Activated CD8-positive, alpha-beta memory T cell treated with anti-CD3 and anti-CD28 coated beads for 24 hours (primary cell): ENCODE measurements at regions not wholly inside any gene's neighbourhood (a gene's known extent, or its start where the extent isn't known, plus 50 kb on each side); places are given as distances from the start of the nearest gene placed in this dataset.
"Not testable (repeated sequence)": the region's sequence is repeated elsewhere in the genome, so short reads cannot be mapped to it uniquely, and the experiment has no call there.

ENCODE experiments used
- DNase-seq: peaks from one replicate; pipeline ENCODE4 v3.0.0-alpha.2; 2020

DNA sequence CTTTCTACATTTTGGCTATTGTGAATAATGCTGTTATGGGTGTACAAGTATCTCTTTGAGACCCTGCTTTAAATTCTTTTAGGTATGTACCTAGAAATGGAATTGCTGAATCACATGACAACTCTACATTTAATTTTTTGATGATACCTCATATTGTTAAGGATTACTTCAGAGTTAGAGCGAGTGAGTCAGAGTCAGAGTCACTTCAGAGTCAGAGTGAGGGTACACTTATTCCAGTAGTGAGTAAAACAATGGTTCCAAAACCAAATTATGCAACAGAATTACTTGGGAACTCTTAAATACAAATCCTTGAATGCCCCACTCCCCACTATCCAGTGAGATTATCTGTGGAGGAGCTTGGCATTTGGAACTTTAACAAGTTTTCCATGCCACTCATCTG lies 50.3 kb upstream of the SNRK start:
- no peak for DNase-seq

DNA sequence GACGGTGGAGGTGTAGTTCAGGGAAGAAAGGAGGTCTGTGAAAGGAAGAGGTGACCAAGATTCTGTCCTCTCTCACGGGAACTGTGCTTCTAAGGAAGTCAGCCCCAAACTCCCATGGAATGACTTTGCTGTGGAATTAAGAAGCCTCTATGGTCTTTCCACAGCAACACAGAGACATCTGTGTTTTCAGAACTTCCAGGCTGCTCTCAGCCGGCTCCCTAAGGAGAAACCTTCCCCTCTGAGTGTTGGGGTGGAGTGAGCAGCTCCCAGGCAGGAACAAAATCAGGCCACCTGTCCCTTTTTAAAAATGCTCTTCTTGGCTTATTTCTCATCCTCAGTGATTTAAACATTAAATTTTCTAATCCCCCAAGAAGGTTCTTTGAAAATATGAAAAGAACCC lies 53.3 kb upstream of the SNRK start:
- no peak for DNase-seq

DNA sequence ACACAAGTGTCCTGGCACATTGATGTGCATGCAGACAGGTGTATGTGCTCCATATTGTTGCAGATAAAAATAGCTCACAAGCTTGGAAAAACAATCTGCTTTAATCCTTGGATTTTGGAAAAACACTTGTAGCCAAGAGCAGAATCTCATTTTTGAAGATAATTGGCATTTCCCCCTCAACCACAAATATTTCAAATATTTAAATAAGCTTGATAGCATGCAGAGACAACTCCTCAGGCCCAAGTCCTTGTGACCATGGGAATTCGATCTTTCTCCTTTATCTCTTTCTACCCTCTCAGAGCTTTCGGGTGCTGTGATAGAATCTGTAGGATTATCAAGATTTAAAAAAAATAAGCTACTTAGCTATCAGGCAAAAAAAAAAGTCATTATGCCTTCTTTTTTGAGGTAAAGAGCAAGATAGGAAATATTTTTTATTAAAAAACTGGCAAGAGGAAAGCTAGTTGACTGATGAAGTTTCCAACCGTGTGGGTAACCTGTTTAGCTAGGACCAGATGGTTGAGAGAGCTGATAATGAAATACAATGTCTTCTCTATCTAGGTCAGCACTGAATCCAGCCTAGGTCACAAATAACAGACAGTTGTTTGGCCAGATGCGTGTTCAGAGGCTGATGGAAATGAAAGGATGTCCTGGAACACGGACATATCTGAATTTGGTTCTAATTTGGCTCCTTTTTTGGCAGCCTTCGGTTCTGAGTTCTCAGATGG lies 54.9 kb upstream of the SNRK start:
- DNase-seq: no peak

DNA sequence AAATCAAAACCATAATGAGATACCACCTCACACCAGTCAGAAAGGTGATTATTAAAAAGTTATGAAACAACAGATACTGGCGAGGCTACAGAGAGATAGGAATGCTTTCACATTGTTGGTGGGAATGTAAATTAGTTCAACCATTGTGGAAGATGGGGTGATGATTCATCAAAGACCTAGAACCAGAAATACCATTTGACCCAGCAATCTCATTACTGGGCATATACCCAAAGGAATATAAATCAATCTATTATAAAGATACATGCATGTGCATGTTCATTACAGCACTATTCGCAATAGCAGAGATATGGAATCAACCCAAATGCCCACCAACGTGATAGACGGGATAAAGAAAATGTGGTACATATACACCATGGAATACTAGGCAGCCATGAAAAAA lies 56.5 kb upstream of the SNRK start:
- not testable (repeated sequence) for DNase-seq

DNA sequence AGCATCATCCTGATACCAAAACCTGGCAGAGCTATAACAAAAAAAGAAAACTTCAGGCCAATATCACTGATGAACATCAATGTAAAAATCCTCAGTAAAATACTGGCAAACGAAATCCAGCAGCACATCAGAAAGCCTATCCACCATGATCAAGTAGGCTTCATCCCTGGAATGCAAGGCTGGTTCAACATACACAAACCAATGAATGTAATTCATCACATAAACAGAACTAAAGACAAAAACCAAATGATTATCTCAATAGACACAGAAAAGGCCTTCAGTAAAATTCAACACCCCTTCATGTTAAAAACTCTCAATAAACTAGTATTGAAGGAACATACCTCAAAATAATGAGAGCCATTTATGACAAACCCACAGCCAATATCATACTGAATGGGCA lies 58.7 kb upstream of the SNRK start:
- DNase-seq: not testable (repeated sequence)

DNA sequence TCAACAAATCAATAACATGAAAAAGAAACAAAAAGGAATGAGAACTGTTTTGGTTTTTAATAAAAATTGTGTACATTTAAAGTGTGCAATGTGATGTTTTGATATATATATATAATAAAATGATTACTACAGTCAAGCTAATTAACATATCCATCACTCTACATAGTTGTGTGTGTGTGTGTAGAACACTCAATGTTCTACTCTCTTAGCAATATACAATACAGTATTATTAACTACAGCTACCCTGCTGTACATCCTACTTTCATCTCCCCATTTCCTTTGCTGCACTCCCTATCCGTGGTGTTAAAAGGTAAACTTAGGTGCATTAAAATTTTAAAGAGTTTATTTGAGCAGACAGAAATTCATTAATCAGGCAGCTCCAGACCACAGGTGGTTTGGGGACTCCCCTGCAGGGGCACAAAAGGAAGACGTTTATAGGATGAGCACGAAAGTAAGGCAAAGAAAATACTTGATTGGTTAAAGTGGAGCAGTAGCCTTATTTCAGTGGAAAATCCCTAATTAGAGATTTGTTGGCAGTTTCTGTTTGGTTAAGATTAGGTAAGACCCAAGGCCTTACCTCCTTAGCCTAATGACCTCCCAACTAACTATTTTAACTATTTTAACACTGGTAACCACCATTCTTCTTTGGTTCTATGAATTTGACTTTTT lies 61.8 kb upstream of the SNRK start:
- no peak for DNase-seq

DNA sequence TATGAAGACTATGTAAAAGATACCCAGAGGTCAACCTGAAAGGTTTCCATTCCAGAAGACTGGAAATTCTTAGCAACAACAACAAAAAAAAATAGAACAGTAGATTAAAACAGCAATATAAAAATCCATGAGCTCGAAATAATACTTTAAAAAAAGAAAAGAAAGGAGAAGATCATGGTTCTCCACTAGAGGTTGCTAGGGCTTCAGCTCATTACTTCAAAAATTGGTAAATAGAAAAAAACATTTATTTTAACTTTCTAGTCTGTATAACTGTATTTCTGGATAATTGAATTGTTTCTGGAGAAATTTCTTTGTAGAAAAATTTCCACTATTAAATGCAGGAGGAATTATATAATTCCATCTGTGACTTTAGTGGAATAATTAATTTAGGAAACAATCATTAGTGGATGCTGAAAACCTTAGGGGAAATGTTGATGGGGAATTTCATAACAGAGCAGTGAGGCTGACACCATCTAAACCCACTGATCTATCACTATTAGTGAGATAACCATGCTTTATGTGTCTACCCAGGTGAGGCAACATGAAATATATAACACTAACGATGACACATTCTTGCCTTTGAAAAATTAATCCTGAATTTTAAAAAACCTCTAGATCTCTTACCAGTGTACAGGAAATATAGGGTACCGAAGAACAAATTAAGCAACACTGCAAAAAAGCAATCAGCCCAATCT lies 62.5 kb upstream of the SNRK start:
- DNase-seq: no peak

DNA sequence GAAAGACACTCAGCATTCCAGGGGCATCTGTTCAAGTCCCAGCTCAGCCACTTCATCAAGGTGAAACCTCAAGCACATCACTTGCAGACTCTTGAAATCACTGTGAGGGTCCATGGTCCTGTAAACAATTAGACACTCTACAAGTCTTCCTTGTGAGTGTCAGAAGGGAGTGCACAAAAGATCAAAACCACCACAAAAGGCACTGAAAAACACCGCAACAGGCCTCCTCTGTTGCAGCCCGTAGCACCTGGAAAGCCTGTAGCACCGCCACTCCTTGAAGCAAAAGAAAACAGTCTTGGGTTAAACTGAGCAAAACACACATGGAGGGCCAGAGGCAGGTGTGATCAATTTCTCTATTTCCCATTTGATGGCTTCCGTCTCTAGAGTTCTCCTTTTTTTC lies 63.8 kb upstream of the SNRK start:
- no peak for DNase-seq

DNA sequence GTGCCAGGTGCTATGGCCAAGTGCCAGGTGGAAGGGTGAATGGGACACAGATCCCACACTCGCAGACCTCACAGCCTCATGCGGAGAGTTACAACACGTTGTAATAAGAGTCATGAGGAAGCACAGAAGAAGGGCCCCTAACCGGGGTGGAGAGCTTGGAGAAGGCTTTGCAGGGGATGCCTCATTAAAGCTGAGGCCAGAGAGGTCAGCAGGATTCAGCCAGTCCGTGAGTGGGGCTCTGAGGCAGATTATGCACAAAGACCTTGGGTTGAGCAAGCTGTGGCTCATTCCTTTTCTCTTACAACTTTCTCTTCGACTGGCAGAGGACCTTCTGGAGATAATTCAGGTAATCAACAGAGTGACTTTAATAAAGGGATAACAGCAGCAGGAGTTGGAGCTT lies 65.3 kb upstream of the SNRK start:
- no peak for DNase-seq

DNA sequence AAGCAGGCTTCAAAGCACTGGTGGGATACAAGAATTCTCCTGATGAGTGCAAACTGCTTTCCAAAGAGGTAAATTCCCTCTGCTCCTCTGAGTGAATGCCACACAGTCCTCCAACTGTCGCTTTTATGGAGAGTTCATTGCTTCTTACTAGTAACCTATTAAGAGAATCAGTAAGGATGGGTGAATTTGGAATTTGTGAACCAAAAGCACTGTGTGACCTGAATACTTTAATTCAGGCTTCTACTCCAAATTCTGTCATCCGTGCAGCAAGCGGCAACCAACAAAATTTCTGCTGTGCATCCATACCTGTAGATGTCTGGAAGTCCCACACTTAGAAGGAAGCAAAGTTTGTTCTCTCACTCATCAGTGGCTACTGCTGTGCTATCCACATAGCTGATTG lies 66.7 kb upstream of the SNRK start:
- no peak for DNase-seq

DNA sequence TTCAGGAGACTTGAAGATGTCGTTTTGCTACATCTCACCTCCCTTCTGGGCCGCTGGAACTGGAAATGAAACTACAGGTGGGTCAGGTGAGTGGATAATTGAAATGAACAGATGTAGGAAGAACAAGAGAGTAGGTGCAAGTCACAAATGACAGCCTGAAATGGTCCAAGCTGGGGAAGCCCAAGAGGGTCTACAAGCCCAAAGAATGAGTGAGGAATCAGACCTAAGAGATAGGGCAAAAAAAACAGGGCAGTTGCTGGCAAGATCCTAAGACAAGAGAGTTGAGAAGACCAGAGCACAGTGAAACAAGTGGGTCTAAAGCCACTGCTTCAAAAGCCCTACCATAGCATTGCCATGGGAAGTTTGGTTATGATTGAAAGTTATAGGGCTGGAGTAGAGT lies 67.4 kb upstream of the SNRK start:
- DNase-seq: no peak

DNA sequence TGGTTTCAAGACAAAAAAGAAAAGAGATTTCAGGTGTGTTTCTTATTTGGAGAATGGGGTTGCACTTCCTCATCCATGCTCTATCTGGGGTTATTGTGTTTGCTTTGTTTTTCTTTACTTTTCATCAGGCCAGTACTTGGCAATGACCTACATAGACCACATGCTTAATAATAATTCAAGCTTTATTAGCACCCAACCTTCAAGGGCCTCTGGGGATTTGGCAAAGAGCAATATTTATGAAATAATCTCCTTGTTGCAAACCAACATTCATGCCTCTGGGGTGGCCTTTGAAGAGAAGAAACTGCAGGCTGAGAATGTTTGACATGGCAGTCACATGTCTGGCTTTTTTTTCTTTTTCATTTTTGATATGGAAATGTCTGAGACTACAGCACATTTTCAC lies 68.2 kb upstream of the SNRK start:
- DNase-seq: no peak

DNA sequence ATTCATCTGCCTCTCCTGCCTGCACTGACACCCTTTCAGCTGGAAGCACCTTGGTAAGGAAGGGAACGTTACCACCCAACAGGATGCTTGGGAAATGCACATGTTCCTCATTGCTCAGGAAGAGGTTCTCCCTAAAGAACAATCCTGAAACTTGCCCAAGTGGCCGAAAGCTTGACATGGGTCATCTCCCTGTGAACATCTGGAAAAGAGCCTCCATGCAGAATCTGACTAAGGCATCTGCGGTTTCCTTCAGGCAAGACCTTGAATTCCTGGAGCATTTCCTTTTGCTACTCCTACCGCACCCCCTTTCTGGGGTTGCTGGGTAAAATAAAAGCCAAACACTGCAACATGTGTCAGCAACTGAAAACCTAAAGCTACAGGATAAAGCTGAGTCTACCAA lies 68.7 kb upstream of the SNRK start:
- DNase-seq: no peak

DNA sequence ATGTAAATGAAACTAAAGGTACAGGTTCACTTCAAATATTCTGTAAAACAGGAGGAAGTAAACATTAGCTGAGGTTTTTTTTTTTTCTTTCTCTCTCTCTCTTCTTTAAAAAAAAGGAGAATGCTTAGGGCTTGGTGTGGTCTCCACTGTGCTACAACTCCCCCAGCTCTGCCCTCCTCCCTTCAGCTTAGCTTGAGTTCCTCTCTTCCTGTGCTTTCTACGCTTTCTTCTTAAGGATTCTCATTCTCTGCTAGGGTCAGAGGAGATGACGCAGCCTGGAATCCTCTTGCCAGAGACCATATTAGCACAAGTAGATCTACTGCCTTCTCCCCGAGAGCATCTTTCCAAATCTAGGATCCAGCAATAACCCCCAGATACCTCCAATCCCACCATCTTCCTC lies 69.1 kb upstream of the SNRK start:
- DNase-seq: no peak

DNA sequence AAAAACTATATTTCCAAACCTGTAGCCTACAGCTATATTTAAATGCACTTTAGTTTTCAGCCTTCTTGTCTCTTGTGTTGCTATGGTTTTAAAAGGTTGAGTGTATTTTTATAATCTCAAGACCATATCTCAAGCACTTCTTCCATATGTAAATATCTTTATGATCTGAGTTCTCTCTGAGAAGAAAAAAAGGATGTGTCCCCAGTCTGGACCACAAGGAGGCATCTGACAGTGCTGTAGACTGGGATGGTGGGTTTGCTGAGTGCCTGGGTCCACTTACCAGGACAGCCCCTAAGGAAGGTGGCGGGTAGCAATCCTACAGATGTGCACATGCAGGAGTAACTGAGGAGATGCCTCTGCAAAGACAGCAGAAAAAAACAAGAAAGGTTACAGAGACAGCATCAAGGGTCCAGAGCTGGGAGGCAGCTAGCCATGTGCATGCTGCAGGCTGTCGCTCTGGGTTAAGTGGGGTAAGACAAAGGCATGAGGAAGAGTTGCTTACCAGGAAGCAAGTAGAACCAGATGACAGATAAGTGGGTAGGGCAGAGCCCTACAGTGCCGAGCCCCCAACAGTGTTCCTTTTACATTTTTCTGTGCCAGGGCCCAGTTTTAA lies 70.6 kb upstream of the SNRK start:
- no peak for DNase-seq

DNA sequence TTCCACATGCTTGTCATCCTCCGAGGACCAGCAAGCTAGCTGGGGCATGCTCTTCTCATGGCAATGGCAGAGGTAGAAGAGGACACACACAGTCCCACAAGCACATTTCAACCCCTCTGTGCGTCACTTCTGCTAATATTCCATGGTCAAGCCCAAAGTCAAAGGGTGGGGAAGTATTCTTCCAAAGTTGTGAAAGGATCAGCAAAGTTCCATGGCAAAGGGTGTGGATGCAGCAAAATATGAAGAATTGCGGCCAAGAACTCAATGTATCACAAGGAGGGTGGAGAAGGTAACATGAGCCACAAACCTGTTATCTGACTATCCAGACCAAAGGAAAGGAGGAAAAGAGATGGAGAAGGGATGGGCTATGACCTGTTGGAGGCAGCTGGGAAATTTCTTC lies 71.2 kb upstream of the SNRK start:
- no peak for DNase-seq

DNA sequence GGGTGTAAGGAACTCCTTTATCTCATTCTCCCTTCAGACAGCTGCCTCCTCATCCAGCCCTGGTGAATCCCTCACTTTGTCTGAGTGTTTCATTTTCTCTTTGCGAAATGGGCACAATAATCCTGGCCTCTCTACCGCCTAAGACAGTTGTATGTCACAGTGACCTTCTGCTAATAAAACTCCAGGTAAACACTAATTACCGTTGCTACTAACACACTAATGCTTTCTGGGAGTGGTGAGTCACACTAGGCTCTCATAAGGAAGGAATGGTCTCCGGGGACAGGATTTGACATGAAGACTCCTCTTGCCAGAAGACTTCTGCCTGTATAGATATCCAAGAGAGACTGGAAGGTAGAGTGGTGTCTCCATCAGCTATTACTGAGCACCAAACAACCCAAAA lies 71.7 kb upstream of the SNRK start:
- DNase-seq: no peak

DNA sequence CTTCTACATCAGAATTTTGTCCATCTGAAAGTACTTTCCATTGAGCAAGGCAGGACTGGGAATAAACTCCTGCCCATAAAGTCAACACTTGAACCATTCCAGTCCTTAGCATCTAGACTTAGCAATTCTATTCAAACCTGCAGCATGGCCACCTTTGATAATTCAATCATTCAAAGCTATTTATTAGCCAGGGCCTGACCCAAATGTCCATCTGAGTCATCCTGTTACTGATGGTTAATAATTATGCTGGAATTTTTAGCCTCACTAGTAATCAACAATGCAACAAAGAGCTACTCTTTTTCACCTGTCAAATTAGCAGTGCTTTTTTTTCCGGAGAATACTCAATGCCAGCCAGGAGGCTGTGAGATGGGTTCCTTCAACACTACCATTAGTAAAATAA lies 72.7 kb upstream of the SNRK start:
- DNase-seq: no peak

DNA sequence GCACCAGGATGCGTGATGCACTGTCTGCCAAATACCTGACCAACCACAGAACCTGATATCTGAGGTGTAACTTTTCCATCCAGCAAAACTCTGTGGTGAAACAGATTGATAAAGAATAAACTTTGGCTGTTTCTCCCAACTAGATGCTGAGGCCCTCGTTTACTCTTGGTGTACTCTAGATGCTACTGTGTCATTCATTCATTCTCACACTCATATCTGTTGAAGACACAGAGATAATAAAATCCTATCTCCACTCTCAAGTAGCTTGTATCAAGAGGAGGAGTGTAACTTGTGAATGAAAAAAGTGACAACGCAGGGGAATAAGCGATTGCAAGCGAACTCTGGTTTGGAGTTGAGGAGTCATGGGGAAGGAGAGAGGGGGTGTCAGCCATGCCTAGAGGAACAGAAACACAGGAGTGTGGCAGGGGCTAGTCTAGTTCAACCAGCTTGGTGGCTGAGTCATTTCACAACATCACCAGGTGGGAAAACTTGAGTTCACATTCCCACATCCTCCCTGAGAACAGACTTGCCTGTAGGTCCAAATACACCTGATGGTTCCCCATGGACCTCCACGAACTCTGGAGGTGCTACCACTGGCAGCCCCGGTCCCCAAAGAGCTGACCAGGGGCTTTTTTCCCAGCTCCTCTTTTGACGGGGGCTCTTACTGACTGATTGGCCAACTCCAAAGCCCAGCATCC lies 73.3 kb upstream of the SNRK start:
- DNase-seq: no peak

DNA sequence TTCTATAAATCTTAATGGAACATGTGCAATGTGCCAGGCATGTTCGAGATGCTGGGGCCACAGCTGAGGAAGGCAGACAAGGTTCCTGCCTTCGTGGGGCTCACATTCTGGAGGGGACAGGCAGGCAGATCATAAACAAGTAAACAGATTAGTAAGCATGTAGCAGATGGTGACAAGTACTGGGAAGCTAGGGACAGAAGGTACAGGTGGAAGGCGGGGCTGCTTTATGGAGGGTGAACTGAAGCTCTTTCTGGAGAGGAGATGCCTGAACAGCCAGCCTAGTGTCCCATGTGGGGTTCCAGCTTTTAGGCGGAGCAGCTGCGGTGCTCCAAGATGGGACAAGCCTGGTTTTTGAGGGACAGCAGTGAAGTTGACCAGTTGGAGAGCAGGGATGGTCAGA lies 74.7 kb upstream of the SNRK start:
- DNase-seq: no peak

DNA sequence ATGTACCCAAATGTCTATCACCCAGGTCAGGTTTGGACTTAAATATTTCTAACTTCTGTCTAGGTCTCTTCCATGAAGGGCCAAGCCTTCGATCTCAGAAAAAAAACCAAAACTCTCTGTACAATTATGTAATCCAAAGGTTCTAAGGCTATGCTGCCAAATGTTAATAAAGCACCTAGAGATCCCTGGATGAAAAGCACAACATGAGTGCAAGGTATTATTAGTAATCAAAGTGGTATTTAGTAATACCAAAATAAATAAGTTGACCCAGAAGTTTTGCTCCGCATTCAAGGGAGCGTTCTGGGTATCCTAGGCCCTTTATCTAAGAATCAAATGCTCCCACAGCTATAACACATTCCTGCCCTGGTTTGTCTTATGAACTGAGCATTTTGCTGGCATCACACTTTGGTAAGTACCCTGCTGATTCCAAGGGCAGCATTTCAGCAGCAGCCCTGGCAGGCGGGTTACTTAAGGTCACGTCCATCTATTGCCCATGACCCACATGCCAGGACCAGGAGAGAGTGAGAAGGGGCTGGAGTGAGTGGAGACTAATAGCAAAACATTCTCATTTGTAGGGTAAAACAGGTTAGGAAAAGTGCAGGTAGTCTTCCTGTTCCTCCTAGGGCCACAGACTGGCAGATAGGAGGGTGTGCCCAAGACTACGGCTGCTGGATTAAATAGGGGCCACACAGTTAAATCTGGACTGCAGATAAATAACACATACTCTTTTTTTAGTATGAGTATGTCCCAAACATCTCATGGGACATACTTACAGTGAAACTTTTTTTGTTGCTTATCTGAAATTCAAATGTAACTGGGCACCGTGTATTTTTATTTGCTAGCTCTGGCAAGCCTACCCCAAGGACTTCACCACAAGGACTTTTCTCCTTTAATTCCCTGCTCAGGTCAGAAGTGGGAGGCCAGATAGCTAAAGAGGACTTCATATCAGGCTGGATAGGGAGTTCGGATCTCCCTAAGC lies 76.0 kb upstream of the SNRK start:
- no peak for DNase-seq

DNA sequence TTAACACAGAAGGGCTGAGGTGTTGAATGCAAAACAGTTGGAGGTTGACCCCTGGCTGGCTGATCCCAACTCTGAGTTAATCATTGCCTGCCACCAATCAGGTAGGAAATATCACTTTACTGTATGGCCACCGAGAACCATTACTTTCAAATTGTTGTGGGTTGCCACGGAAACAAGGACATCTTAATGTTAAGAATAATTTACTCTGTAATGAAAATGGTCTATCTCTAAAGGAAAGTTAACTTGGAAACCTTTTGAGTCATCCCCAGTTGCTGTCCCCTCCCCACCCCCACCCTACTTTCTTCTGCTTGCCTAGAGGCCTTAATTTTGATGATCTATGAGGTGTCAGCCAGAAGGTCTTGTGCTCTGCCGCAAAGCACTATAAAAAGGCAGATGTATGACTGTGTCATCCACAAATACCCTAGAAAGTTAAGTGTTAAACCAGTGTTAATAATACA lies 78.7 kb upstream of the SNRK start:
- no peak for DNase-seq
